B cell (primary cell): ENCODE measurements at regions not wholly inside any gene's neighbourhood (a gene's known extent, or its start where the extent isn't known, plus 50 kb on each side); places are given as distances from the start of the nearest gene placed in this dataset.

Experiments used
- ATAC-seq: fragments of 200-7000 bp; cut with Tn5 transposase; one replicate; pipeline ENCODE4 v1.10.0; 2021; ENCODE audit warnings: low read depth, mild to moderate bottlenecking, moderate number of reproducible peaks, moderate library complexity
- CTCF ChIA-PET: fragments of 350-600 bp; sonication (Branson Sonifier 250); formaldehyde crosslinking; loops from one replicate; lab custom pipeline; 2021; ENCODE audit warnings: antibody characterized with exemption, inconsistent platforms; lab: Charles Lee
- POLR2A ChIA-PET: fragments of 350-600 bp; sonication (Branson Sonifier 250); formaldehyde crosslinking; loops from one replicate; lab custom pipeline; 2021; ENCODE audit warnings: antibody characterized with exemption; lab: Charles Lee
- DNase-seq: peaks from one replicate; pipeline ENCODE4 v3.0.0; 2013
- H2AFZ ChIP-seq: 2 replicates; pipeline ENCODE4 v1.6.1; 2012; ENCODE audit warnings: mild to moderate bottlenecking, low read depth, low read length; ENCODE audit not compliant: insufficient read depth, poor library complexity, severe bottlenecking
- H3K27ac ChIP-seq, 2 donors: 1 replicate in 1 of 2; 2 replicates in 1 of 2; pipeline ENCODE4 v1.5.1; 2012 to 2013; ENCODE audit warnings: low read length in 2 of 2, mild to moderate bottlenecking in 2 of 2, moderate library complexity in 1 of 2
- H3K27me3 ChIP-seq, 4 experiments: fragments of 200-600 bp in 1 of 4; sonication (generic) in 1 of 4; replicated peaks in 1 of 4; 1 replicate in 2 of 4; 2 replicates in 2 of 4; pipeline versions ENCODE4 v1.6.1 to v1.7.0; 2013 to 2016; ENCODE audit warnings: low read length in 3 of 4, mild to moderate bottlenecking in 2 of 4, mixed read lengths in 1 of 4, moderate library complexity in 1 of 4; ENCODE audit not compliant: insufficient read depth in 4 of 4, control insufficient read depth in 3 of 4; ENCODE audit errors: control extremely low read depth in 1 of 4
- H3K36me3 ChIP-seq, 2 experiments: replicated peaks in 1 of 2; 1 replicate in 1 of 2; 2 replicates in 1 of 2; pipeline versions ENCODE4 v1.6.1 to v1.7.1; 2013; ENCODE audit warnings: low read length in 1 of 2; ENCODE audit not compliant: insufficient read depth in 2 of 2, control insufficient read depth in 1 of 2; ENCODE audit errors: control extremely low read depth in 1 of 2, extremely low read depth in 1 of 2
- H3K4me1 ChIP-seq, 2 donors: fragments of 200-600 bp in 1 of 2; sonication (generic) in 1 of 2; 1 replicate in 1 of 2; 2 replicates in 1 of 2; pipeline versions ENCODE4 v1.5.1 to v1.6.1; 2013 to 2017; ENCODE audit warnings: low read length in 2 of 2; ENCODE audit not compliant: control insufficient read depth in 2 of 2, insufficient read depth in 2 of 2
- H3K4me2 ChIP-seq: replicated peaks from 2 replicates; pipeline ENCODE3; 2012; ENCODE audit warnings: mild to moderate bottlenecking, low read depth, low read length; ENCODE audit not compliant: poor library complexity, severe bottlenecking
- H3K4me3 ChIP-seq, 5 experiments: fragments of 200-600 bp in 1 of 5; sonication (generic) in 1 of 5; 1 replicate in 3 of 5; 2 replicates in 2 of 5; pipeline versions ENCODE4 v1.5.1 to v1.7.0; 2011 to 2016; ENCODE audit warnings: low read length in 4 of 5, mild to moderate bottlenecking in 4 of 5, low read depth in 2 of 5, control low read depth in 1 of 5, moderate library complexity in 1 of 5; ENCODE audit not compliant: insufficient read depth in 1 of 5; ENCODE audit errors: control extremely low read depth in 1 of 5, extremely low read depth in 1 of 5
- H3K79me2 ChIP-seq: fragments of 200-600 bp; sonication (generic); one replicate; pipeline ENCODE4 v1.6.0; 2016; ENCODE audit warnings: low read length; ENCODE audit not compliant: control insufficient read depth, insufficient read depth
- H3K9ac ChIP-seq: fragments of 200-600 bp; sonication (generic); 2 replicates; pipeline ENCODE4 v1.6.1; 2017; ENCODE audit warnings: mild to moderate bottlenecking, low read length, moderate library complexity
- H3K9me3 ChIP-seq, 3 donors: one replicate each; pipeline versions ENCODE4 v1.6.1 to v1.7.1; 2013; ENCODE audit warnings: low read length in 2 of 3; ENCODE audit not compliant: control insufficient read depth in 2 of 3, insufficient read depth in 1 of 3; ENCODE audit errors: control extremely low read depth in 1 of 3
- H4K20me1 ChIP-seq: 2 replicates; pipeline ENCODE4 v1.6.0; 2012; ENCODE audit warnings: mild to moderate bottlenecking, low read length; ENCODE audit not compliant: insufficient read depth, control insufficient read depth, poor library complexity, severe bottlenecking
- H3K27ac Mint-ChIP-seq: one replicate; pipeline ENCODE4 v1.8.0; 2021; ENCODE audit warnings: mixed read lengths
- H3K27me3 Mint-ChIP-seq: one replicate; pipeline ENCODE4 v1.8.0; 2021; ENCODE audit warnings: mixed read lengths
- H3K4me1 Mint-ChIP-seq: one replicate; pipeline ENCODE4 v1.8.0; 2021; ENCODE audit warnings: mixed read lengths
- H3K4me3 Mint-ChIP-seq: one replicate; pipeline ENCODE4 v1.8.0; 2021; ENCODE audit warnings: mixed read lengths
- H3K9me3 Mint-ChIP-seq: one replicate; pipeline ENCODE4 v1.8.0; 2022; ENCODE audit warnings: mixed read lengths; ENCODE audit not compliant: insufficient read depth
- CTCF ChIP-seq: fragments of 200-600 bp; IDR thresholded peaks from one replicate; pipeline ENCODE4 v1.8.0; 2022; ENCODE audit warnings: antibody characterized with exemption, mild to moderate bottlenecking
- EZH2 ChIP-seq: IDR thresholded peaks from 2 replicates; pipeline ENCODE4 v1.6.1; 2012; ENCODE audit warnings: borderline replicate concordance, low read depth, mild to moderate bottlenecking, moderate library complexity, low read length; ENCODE audit not compliant: insufficient read depth, poor library complexity, severe bottlenecking
- WGBS: methylation state at CpG from one replicate; pipeline ENCODE4 v1.1.5; 2013; ENCODE audit warnings: missing lambda C conversion rate; ENCODE audit not compliant: insufficient coverage; 5-methylcytosine and 5-hydroxymethylcytosine counted together
- intact Hi-C: fragments of 100-400 bp; cut with micrococcal nuclease; formaldehyde crosslinking; loops from one replicate; pipeline ENCODE4 v1.10.0; 2022

GRCh38 chr14:101167428-101167827 lies 263.9 kb upstream of the RTL1 start:
- Mint-ChIP-seq H3K4me3 (no peak overlapping the region), H3K27me3 (peaks cover 4% of the 10 kb centered on the region), H3K27ac (no peak overlapping the region), H3K9me3 (peaks cover 13% of the 10 kb centered on the region), H3K4me1 (no peaks in the 10 kb centered on the region)
- H3K27ac ChIP-seq, result no peak overlapping the region
- H3K4me3 ChIP-seq, result no peak overlapping the region
- intact Hi-C loops, result no loop called here
- H4K20me1 ChIP-seq, result no peaks in the 10 kb centered on the region
- H3K27me3 ChIP-seq, result no peaks in the 10 kb centered on the region
- H3K36me3 ChIP-seq, result no peaks in the 10 kb centered on the region
- no peak overlapping the region for H3K4me2 ChIP-seq
- no peak overlapping the region for H3K9ac ChIP-seq
- H3K9me3 ChIP-seq, result peaks cover 2 to 20% (median 18%) of the 10 kb centered on the region in 3 donors
- H2AFZ ChIP-seq, result no peak overlapping the region
- ChIA-PET POLR2A (no interaction called here), CTCF (no interaction called here)
- H3K79me2 ChIP-seq, result no peaks in the 10 kb centered on the region
- DNase-seq (no peak), ATAC-seq (no peak)
- no peaks in the 10 kb centered on the region for H3K4me1 ChIP-seq
- no CpG with 5 or more reads among the region's 3 CpGs for WGBS
- no peak for TF ChIP-seq EZH2
- no peak for TF ChIP-seq CTCF

GRCh38 chr14:101169267-101169666 lies 265.7 kb upstream of the RTL1 start:
- TF ChIP-seq EZH2 (no peak), CTCF (no peak)
- no peak overlapping the region for H2AFZ ChIP-seq
- no peak overlapping the region for H3K4me3 ChIP-seq
- CTCF ChIA-PET, result no interaction called here
- DNase-seq (no peak), ATAC-seq (no peak)
- no peak overlapping the region for H3K9ac ChIP-seq
- Mint-ChIP-seq H3K4me1 (no peaks in the 10 kb centered on the region), H3K4me3 (no peak overlapping the region), H3K27ac (no peak overlapping the region), H3K27me3 (peaks cover 4% of the 10 kb centered on the region), H3K9me3 (peaks cover 13% of the 10 kb centered on the region)
- 69% methylated on average over 8 of the region's 8 CpGs for WGBS
- no peak overlapping the region for H3K27ac ChIP-seq
- H4K20me1 ChIP-seq, result no peaks in the 10 kb centered on the region
- H3K4me1 ChIP-seq, result no peaks in the 10 kb centered on the region
- intact Hi-C loops, result no loop called here
- POLR2A ChIA-PET, result no interaction called here
- no peaks in the 10 kb centered on the region for H3K79me2 ChIP-seq
- H3K27me3 ChIP-seq, result no peaks in the 10 kb centered on the region
- no peaks in the 10 kb centered on the region for H3K36me3 ChIP-seq
- peaks cover 2 to 28% (median 20%) of the 10 kb centered on the region in 3 donors for H3K9me3 ChIP-seq
- no peak overlapping the region for H3K4me2 ChIP-seq
